ENCODE measurements at regions not wholly inside any gene's neighbourhood (a gene's known extent, or its start where the extent isn't known, plus 50 kb on each side); places are given as distances from the start of the nearest gene placed in this dataset.

DNA sequence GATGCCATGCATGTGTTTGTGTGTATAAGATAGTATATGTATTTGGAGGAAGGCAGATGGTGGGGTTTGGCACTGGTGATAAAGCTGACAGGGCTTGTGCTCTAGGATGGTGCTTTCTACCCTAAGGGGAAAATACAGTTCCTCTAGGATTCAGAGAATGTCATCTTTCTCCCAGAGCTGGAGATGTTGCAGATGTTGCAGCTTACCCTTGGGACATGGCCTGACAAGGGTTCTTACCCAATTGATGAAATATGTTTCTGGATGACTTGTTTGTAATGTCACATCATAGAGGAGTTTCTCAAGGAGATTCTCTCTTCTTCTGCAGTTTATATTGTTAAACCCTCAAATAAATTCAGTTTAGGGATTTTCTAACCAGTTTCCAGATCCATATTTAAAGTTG lies 52.5 kb upstream of the PITX2 start:
- in situ Hi-C loops (cut with MboI; ENCODE audit: low pct_unique_long_range_greater_than_20kb, low sequenced_read_pairs) = no loop called here

DNA sequence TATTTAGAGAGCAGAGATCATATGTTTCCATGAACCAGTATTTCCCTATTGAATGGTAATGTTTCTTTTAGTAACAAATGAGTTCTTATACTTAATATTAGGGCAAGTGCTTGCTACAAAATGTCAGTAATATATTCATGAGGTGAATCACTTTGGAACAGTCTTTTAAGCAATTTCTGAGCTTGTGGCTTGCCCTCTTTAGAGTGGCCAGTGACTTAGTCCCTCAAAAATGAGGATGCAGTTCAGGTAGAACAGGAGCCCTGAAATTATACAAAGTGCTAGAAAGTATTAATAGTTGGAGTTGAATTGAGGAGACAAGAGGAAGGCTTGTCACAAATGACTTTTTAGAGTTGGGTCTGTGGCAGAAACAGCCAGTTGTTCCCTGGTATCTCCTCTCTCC lies 53.4 kb upstream of the PITX2 start:
- no peak for DNase-seq
- in situ Hi-C loops (cut with MboI; ENCODE audit: low pct_unique_long_range_greater_than_20kb, low sequenced_read_pairs) = no loop called here

More for the DNA sequence above, 52.5 kb upstream of the PITX2 start:
- DNase-seq = no peak

DNA sequence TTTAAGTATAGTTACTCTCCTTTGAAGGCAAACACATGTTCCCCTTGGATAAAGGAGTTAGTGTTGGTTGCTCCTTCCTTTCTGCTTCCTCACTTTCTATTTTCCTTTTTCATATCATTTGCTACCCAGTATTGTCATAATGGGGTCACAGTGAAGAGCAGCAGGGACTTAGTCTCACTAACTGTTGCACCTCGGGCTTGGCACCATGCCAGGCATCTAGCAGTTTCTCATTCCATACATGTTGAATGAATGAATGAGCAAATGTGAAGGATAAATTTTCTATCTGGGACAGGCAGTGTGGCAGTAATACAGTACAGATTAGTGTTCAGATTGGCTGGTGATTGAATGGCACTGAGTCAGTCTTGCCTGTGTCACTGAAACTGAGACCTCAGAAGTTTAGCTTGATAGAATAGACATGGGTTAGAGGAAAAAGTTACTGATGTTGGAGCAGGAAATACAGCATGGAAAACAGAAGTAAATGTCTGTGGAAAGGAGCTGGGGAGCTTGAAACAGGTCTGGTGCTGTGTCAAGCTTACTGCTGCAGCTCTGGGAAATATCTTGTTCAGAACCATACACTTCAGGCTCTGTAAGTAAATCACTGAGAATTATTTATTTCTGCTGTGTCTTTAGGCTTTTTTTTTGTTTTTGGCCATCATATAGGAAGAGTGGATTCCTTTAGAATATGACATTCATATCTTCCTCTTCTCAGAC lies 55.8 kb upstream of the PITX2 start:
- in situ Hi-C loops (cut with MboI; ENCODE audit: low pct_unique_long_range_greater_than_20kb, low sequenced_read_pairs) = no loop called here
- no peak for DNase-seq

DNA sequence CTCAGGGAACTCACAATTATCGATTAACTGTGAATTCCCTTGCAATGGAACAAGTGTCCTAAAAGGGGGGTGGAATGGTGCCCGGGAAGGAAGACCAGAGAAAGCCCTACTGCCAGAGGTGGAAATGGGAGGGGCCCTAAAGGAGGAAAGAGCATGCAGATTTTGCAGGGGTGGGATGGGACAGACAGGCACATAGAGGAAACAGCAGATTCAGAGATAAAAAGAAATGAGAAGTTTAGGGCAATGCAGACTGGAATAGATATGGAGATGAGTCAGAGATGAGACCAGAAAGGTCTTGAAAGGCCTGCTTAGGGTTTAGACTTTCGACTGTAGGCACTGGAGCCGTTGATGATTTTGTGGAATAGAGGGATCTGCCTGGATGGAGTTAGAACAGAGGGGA lies 57.4 kb upstream of the PITX2 start:
- in situ Hi-C loops (cut with MboI; ENCODE audit: low pct_unique_long_range_greater_than_20kb, low sequenced_read_pairs) = no loop called here
- no peak for DNase-seq

DNA sequence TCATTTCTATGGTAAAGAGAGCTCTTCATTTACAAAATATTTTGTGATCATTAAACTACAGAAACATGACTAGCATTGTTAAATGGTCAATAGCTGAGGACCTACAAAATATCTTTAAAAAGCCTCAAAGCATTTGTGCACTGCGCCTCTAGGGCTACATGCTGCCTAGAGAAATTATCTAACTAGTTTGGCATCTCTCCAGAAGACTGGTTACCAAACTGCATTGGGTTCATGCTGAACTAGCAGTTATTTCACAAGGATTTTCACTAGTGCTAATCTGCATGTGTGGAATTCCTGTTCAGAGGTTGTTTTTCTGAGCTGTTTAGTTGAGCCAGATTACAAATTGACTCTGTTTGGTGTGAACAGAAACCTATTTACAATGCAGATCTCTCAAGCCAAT lies 58.5 kb upstream of the PITX2 start:
- in situ Hi-C loops (cut with MboI; ENCODE audit: low pct_unique_long_range_greater_than_20kb, low sequenced_read_pairs) = no loop called here

DNA sequence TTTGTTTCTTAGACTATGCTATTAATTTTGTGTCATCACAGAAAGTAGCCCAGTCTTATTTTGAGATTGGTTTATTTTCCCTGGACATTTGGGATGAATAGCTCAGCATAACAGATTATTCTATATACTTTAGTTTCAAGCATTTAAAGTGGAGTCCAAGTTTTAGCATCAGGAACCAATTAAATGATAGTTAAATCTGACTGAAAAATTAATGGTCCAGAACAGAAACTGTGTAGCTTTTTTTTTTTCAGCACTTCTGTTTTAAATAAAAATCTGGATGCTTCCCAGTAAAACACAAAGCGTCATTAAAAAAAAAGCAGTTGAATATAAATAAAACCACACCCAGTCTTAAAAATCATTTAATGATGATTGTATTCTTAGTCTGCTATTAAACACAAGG lies 59.4 kb upstream of the PITX2 start:
- in situ Hi-C loops (cut with MboI; ENCODE audit: low pct_unique_long_range_greater_than_20kb, low sequenced_read_pairs) = no loop called here
- DNase-seq = no peak

More for the DNA sequence above, 58.5 kb upstream of the PITX2 start:
- no peak for DNase-seq

DNA sequence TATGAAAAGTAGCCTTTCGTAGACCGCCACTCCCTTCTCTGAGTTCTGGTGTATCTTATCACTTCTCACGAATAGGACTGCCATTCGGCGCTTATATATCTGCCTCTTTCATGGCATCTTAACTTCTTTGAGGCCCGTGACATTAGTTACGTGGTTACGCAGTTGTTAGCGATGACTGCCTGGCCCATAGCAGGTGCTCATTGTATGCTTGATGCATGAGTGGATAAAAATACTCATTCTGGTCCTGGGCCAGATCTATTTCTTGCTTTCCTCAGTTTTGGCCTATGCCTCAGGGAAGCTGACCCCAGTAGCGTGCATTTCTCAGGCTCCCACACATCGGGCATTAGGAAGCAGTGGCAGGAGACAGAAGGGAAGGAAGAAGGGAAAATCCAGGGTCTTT lies 60.7 kb upstream of the PITX2 start:
- in situ Hi-C loops (cut with MboI; ENCODE audit: low pct_unique_long_range_greater_than_20kb, low sequenced_read_pairs) = no loop called here
- DNase-seq = no peak

DNA sequence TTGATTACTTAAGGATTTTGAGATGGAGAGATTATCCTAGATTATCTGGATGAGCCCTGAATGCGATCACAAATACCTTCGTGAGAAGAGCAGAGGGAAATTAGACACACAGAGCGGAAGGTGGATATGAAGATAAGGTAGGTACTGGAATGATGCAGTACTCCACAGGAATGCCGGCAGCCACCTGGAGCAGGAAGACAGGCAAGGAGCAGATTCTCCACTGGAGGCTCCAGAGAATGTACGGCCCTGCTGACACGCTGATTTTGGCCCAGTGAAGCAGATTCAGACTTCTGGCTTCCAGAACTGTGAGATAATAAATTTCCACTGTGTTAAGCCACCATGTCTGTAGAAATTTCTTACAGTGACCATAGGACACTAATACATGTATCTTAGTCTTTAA lies 79.4 kb upstream of the PITX2 start:
- in situ Hi-C loops (cut with MboI; ENCODE audit: low pct_unique_long_range_greater_than_20kb, low sequenced_read_pairs) = no loop called here

DNA sequence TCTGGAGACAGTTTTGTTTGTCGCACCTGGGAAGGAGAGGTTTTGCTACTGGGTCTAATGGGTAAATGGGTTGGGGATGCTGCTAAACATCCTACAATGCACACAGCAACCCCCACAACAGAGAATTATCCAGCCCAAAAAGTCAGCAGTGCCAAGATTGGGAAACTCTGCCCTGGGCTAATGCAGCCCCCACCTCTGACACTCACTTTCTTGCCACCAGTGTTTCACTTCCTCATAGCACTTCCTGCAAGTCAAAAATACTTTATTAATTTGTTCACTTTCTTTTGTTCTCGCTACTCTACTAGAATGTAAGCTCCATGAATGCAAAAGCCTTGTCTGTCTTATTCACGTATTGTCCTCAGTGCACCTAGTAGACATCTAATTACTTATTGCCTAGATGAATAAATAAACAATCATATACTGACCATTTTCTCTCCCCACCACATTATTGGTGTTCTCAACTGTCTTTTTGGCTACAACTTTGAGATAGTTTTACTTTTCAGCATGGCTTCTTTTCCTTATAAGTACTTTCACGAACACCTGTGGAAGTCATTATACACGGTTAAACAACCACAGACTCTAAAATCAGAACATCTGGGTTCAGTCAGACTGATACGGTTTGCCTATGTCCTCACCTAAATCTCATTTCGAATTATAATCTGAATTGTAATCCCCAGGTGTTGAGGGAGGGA lies 82.0 kb upstream of the PITX2 start:
- DNase-seq = peak; percentile 11
- in situ Hi-C loops (cut with MboI; ENCODE audit: low pct_unique_long_range_greater_than_20kb, low sequenced_read_pairs) = no loop called here

More for the DNA sequence above, 79.4 kb upstream of the PITX2 start:
- DNase-seq = no peak

DNA sequence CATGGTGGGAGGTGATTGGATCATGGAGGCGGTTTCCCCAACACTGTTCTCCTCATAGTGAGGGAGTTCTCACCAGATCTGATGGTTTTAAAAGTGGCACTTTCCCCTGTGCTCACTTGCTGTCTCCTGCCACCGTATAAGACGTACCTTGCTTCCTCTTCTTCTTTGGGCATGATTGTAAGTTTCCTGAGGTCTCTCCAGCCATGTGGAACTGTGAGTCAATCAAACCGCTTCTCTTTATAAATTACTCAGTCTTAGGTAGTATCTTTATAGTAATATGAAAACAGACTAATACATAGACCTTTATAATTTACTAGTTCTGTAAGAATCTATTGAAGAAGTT lies 82.5 kb upstream of the PITX2 start:
- no peak for DNase-seq
- in situ Hi-C loops (cut with MboI; ENCODE audit: low pct_unique_long_range_greater_than_20kb, low sequenced_read_pairs) = no loop called here

DNA sequence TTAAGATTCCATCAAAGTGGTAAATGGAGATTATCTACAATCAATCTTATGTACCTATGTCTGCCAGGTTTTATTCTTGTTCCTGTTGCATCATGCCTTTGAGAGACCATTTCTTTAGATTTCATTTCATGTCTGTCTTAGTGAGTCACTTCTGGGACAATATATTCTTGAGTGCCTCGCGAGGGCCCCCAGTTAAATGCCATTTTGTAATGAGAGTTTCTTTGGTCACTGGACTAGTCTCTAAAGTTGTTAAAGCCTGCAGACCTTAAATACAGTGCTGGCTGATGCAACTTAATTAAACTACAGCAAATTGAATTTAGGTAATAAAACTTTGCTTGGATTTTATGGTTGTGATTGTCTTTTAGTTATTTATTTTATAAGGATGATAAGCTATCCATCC lies 87.2 kb upstream of the PITX2 start:
- in situ Hi-C loops (cut with MboI; ENCODE audit: low pct_unique_long_range_greater_than_20kb, low sequenced_read_pairs) = no loop called here
- DNase-seq = no peak

DNA sequence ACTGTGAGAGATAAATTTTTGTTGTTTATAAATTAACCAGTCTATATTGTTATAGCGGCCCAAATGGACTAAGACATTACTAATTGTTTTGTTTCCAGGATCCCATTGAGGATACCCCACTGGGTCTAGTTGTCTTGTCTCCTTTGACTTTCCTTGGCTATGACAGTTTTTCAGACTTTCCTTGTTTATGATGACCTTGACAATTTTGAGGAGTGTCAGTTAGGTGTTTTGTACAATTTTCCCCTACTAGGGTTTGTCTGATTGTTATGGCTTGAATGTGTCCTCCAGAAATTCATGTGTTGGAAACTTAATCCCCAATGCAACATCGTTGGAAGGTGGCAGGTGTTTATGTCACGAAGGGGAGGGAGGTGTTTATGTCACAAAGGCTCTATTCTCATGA lies 89.6 kb upstream of the PITX2 start:
- in situ Hi-C loops (cut with MboI; ENCODE audit: low pct_unique_long_range_greater_than_20kb, low sequenced_read_pairs) = no loop called here

DNA sequence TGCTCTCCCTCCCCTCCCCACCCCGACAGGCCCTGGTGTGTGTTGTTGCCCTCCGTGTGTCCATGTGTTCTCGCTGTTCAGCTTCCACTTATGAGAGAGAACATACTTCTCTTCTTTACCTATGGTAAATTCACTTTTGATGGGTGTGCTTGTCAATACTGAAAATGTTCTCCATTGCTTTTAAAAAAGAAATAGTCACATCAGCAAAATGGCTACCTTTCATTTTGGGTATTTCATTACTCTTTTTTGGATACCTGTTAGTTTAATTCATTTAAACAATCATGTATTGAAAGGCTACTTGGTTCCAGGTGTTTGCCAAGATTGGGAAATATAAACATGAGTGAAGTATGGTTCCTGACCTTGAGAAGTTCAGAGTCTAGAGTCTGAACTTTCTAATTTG lies 107.4 kb upstream of the PITX2 start:
- in situ Hi-C loops (cut with MboI; ENCODE audit: low pct_unique_long_range_greater_than_20kb, low sequenced_read_pairs) = no loop called here
- DNase-seq = no peak

More for the DNA sequence above, 89.6 kb upstream of the PITX2 start:
- no peak for DNase-seq

DNA sequence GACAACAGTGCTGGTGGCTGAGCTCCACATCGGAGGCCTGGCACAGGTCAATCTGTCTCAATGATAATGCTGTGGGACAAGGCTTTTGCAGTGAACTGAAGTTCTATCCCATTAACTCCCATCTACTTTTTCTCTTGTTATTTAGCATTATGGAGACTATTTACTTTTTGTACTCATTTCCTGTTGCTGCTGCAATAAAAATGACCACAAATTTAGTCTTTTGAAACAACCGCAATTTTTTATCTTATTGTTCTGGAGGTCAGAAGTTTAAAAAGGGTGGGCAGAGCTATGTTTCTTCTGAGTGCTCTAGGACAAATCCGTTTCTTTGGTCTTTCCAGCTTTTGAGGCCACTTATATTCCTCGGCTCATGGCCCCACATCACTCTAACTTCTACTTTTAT lies 111.0 kb upstream of the PITX2 start:
- no peak for DNase-seq
- in situ Hi-C loops (cut with MboI; ENCODE audit: low pct_unique_long_range_greater_than_20kb, low sequenced_read_pairs) = no loop called here

DNA sequence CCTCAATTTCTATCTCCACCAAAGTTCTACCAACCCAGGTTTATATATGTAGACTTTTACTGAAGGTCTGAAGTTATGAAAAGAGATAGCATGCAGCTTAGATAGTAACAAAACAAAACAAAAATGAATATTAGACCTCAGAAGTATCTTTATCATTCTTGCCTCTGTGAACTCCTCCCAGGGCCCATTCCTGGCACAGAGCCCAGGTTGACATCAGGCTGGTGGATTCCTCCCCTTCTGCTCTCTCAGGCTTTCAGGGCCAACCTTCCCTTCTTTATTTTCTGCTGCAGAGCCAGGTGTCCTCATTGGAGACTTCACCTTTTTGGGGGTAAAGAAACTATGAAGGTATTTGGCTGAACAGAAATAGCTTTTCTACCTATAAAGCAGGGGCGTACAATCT lies 112.8 kb upstream of the PITX2 start:
- DNase-seq = no peak
- in situ Hi-C loops (cut with MboI; ENCODE audit: low pct_unique_long_range_greater_than_20kb, low sequenced_read_pairs) = no loop called here

DNA sequence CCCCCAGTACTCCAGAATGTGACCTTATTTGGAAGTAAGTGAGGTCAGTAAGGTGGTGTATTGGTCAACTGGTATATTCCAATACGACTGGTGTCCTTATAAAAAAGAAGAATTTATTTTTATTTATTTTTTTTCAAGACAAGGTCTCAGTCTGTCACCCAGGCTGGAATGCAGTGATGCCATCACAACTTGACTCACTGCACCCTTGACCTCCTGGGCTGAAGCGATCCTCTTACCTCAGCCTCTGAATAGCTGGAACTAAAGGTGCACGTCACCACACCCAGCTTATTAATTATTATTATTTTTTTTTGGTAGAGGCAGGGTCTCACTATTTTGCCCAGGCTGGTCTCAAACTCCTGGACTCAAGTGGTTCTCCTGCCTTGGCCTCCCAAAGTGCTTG lies 115.1 kb upstream of the PITX2 start:
- in situ Hi-C loops (cut with MboI; ENCODE audit: low pct_unique_long_range_greater_than_20kb, low sequenced_read_pairs) = no loop called here
- no peak for DNase-seq

DNA sequence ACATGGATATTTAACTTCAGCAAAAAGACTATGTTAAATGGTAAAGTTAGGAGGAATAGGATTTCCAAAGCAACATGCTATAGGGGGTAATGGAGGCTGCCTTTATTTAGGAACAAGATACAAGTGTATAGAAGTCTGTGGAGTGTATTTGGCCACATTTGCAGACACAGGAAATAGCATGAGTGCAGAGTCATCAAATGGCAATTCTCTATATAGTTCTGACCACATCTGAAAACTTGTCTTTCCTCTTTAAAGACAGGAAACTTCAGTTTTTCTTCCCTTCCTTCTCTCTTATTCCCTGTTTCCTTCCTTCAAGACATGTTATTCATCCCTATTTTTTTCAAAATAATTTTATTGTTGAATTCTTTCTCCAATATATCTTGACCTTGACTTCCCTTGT lies 119.3 kb upstream of the PITX2 start:
- in situ Hi-C loops (cut with MboI; ENCODE audit: low pct_unique_long_range_greater_than_20kb, low sequenced_read_pairs) = no loop called here
- DNase-seq = no peak

DNA sequence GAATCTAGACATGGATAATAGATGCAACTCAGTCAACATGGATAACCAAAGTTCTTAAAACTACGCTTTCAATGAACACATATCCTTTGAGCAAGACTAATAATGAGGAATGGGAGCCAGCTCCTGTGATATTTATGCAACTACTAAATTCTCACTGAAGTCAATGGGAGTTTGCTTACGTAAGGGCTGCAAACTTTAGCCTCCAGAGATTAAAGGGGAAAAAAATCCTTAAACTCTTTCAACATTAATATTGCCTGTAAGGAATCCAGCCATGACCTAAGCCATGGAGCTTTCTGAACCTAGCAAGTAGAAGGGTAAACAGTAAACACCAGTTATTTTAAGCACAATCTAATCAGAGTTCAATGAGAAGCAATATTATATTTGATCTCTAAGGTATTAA lies 125.2 kb upstream of the PITX2 start:
- in situ Hi-C loops (cut with MboI; ENCODE audit: low pct_unique_long_range_greater_than_20kb, low sequenced_read_pairs) = no loop called here

DNA sequence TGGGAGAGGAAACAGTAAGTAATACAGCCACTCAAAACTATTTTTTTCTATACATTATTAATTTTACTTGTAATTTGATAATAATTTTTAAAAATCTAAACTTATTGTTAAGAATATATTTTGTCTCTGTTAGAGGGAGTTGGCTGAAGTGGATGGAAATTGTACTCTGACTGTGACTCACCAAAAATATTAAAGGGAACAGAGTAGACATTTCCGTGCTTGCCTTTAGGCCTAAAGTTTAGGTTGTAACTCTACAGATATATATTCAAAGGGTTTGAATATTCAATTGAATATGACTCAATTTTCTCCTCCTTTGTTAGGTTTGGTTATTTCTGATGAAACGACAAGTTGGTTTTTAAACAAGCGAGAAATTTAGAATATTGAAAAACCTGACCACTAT lies 128.3 kb upstream of the PITX2 start:
- no peak for DNase-seq
- in situ Hi-C loops (cut with MboI; ENCODE audit: low pct_unique_long_range_greater_than_20kb, low sequenced_read_pairs) = no loop called here

More for the DNA sequence above, 125.2 kb upstream of the PITX2 start:
- no peak for DNase-seq

DNA sequence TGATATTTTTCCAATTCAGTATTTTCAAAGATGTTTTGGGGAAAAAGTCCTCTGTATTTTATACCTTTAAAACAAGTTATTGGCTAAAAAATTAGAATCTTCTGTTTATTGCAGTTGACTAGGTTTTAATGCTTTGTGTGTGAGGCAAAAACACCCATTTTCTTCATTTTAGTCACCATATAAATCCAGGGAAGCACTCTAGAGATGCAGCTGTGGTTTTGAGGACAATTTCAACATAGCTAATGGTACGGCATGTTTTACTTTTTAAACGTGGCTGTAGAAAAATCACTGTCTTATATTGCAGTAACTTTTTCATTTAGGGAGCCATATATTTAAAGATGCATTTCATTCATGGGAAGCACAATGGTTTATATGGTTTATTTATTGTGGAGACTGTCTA lies 129.1 kb upstream of the PITX2 start:
- in situ Hi-C loops (cut with MboI; ENCODE audit: low pct_unique_long_range_greater_than_20kb, low sequenced_read_pairs) = no loop called here
- DNase-seq = no peak

DNA sequence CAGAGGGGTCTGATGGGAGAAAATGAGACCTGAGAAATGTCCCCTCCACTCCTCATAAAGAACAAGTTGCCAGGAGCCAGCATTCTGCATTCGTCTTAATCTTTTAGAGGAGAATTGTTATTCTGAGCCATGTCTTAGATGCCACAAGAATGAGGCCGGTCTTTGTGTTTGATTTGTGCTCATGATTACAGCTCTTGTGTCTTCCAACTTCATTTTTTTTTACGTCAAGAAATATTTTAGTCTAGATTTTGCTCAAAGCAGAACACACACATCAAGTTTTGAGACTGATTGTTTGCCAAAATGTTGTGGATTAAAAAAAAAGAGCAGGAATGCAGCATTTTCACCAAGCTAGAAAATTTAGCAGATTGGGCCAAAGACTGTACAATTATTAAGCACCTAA lies 130.6 kb upstream of the PITX2 start:
- DNase-seq = no peak
- in situ Hi-C loops (cut with MboI; ENCODE audit: low pct_unique_long_range_greater_than_20kb, low sequenced_read_pairs) = no loop called here

Data from KBM-7 (cell line).